ENCODE measurements at regions not wholly inside any gene's neighbourhood (a gene's known extent, or its start where the extent isn't known, plus 50 kb on each side); places are given as distances from the start of the nearest gene placed in this dataset.

- no peak for ATAC-seq (ENCODE audit: low read depth)
- Histone ChIP-seq H3K4me3 (ENCODE audit: severe bottlenecking) (no peak overlapping the region), H3K27ac (ENCODE audit: poor library complexity, severe bottlenecking) (no peak overlapping the region), H3K27me3 (ENCODE audit: insufficient read depth, poor library complexity, severe bottlenecking) (no peaks in the 10 kb centered on the region), H3K4me1 (ENCODE audit: insufficient read depth, poor library complexity, severe bottlenecking) (no peaks in the 10 kb centered on the region), H3K36me3 (ENCODE audit: low read depth) (no peaks in the 10 kb centered on the region), H3K9me3 (ENCODE audit: severe bottlenecking) (no peaks in the 10 kb centered on the region)
- no peak for DNase-seq (ENCODE audit: low spot score)
- TF ChIP-seq CTCF (IDR thresholded peaks at IDR 0.05; ENCODE audit: poor library complexity, severe bottlenecking): no peak
Measured at GRCh38 chr5:159861086-159861485, 55.2 kb upstream of the ADRA1B start.

GRCh38 chr5:159864885-159865691 is 51.2 kb upstream of the ADRA1B start:
- Histone ChIP-seq H3K27ac (ENCODE audit: poor library complexity, severe bottlenecking) (no peak overlapping the region), H3K4me1 (ENCODE audit: insufficient read depth, poor library complexity, severe bottlenecking) (no peaks in the 10 kb centered on the region), H3K36me3 (ENCODE audit: low read depth) (no peaks in the 10 kb centered on the region), H3K27me3 (ENCODE audit: insufficient read depth, poor library complexity, severe bottlenecking) (no peaks in the 10 kb centered on the region), H3K4me3 (ENCODE audit: severe bottlenecking) (no peak overlapping the region), H3K9me3 (ENCODE audit: severe bottlenecking) (no peaks in the 10 kb centered on the region)
- TF ChIP-seq CTCF (IDR thresholded peaks at IDR 0.05; ENCODE audit: poor library complexity, severe bottlenecking): no peak
- DNase-seq (ENCODE audit: low spot score) (no peak), ATAC-seq (ENCODE audit: low read depth) (no peak)

GRCh38 chr5:159866093-159866492 is 50.2 kb upstream of the ADRA1B start:
- DNase-seq (ENCODE audit: low spot score) (no peak), ATAC-seq (ENCODE audit: low read depth) (no peak)
- no peak overlapping the region for H3K4me3 ChIP-seq (ENCODE audit: severe bottlenecking)
- H3K27ac ChIP-seq (ENCODE audit: poor library complexity, severe bottlenecking): no peak overlapping the region
- H3K36me3 ChIP-seq (ENCODE audit: low read depth): no peaks in the 10 kb centered on the region
- H3K4me1 ChIP-seq (ENCODE audit: insufficient read depth, poor library complexity, severe bottlenecking): no peaks in the 10 kb centered on the region
- no peak for TF ChIP-seq CTCF (IDR thresholded peaks at IDR 0.05; ENCODE audit: poor library complexity, severe bottlenecking)
- H3K27me3 ChIP-seq (ENCODE audit: insufficient read depth, poor library complexity, severe bottlenecking): no peaks in the 10 kb centered on the region
- H3K9me3 ChIP-seq (ENCODE audit: severe bottlenecking): no peaks in the 10 kb centered on the region
